VCaP (cell line): ENCODE measurements at regions not wholly inside any gene's neighbourhood (a gene's known extent, or its start where the extent isn't known, plus 50 kb on each side); places are given as distances from the start of the nearest gene placed in this dataset.
"Not testable (repeated sequence)": the region's sequence is repeated elsewhere in the genome, so short reads cannot be mapped to it uniquely, and the experiment has no call there.

Experiments used
- H3K27ac ChIP-seq: fragments of 450-650 bp; 2 replicates; pipeline ENCODE4 v1.5.1; 2017
- TF ChIP-seq, protein P1 (sequence below): fragments of 450-650 bp; conservative IDR thresholded peaks from 2 replicates; pipeline ENCODE4 v1.5.1; 2017; ENCODE audit warnings: mild to moderate bottlenecking, moderate library complexity

DNA sequence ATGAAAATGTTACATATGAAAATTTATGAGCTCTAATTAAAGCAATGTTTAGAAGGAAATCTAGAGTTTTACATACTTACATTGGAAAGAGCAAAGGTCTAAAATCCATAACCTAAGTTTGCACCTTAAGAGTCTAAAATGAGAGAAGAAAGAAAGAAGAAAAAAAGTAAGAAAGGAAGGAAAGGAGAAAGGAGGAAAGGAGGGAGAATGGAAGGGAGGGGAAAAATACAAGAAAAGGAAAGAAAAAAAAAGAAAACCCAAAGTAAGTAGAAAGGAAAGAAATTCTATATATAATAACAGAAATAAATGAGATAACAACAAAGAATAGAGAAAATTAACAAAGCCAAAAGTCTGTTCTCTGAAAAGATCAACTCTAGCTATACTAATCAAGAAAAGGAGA is 122.6 kb downstream of the BCL2L11 start:
- no peak overlapping the region for H3K27ac ChIP-seq
- TF ChIP-seq, protein P1, sequence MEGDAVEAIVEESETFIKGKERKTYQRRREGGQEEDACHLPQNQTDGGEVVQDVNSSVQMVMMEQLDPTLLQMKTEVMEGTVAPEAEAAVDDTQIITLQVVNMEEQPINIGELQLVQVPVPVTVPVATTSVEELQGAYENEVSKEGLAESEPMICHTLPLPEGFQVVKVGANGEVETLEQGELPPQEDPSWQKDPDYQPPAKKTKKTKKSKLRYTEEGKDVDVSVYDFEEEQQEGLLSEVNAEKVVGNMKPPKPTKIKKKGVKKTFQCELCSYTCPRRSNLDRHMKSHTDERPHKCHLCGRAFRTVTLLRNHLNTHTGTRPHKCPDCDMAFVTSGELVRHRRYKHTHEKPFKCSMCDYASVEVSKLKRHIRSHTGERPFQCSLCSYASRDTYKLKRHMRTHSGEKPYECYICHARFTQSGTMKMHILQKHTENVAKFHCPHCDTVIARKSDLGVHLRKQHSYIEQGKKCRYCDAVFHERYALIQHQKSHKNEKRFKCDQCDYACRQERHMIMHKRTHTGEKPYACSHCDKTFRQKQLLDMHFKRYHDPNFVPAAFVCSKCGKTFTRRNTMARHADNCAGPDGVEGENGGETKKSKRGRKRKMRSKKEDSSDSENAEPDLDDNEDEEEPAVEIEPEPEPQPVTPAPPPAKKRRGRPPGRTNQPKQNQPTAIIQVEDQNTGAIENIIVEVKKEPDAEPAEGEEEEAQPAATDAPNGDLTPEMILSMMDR, result no peak

DNA sequence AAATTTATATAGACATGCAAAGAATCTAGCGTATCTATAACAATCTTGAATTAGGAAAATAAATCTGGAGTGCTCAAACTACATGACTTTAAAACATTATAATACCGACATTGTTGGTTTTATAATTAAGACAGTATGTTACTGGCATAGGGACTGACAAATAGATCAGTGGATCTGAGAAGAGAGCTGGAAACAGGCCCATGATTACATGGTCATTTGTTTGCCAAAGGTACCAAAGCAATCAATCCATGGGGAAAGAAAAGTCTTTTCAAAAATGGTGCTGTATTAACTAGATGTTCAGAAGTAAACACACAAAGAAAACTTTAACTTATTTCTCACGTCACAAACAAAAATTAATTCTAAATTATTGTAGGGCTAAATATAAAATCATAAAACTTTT is 124.2 kb downstream of the BCL2L11 start:
- TF ChIP-seq, protein P1, result no peak
- H3K27ac ChIP-seq, result no peak overlapping the region

DNA sequence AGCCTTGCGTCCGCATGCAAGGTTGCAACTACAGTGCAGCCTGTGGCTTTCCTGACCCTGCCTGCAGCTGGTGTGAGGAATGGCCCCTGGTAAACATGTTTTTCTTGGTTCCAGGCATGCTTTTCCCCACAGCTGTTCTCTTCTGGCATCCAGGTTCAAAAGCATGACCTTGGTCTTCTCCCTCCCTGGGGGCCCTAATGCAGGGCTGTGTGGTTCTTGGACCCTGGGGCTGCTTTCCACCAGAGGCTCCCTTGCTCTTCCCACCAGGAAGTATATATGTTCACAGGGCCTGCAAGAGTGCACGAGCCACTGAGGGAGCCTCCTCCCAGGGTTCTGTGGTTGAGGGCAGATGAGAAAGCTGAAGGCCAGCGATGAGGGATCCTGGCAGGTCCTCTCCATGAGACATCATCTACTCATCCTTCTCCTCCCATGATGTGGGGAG is 125.9 kb downstream of the BCL2L11 start:
- TF ChIP-seq, protein P1, result no peak
- H3K27ac ChIP-seq, result no peak overlapping the region

DNA sequence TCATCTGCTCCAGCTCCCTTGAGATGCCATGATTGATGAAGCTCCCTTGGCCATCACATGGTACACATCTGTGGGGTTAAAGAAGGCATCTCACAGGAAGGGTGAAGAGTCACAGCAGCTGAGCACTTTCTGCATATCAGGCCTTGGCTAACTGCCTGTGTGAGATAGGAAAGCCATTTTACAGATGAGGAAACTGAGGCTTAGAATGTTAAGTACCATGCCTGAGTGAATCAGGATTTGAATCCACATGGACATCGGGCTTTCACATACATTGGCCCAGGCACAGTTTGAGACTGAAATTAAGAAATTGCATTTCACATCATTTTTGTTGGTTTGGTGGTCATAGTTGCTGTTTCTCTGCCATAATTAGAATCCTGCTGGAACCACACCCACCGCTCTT is 126.8 kb downstream of the BCL2L11 start:
- H3K27ac ChIP-seq, result no peak overlapping the region
- TF ChIP-seq, protein P1, result no peak

DNA sequence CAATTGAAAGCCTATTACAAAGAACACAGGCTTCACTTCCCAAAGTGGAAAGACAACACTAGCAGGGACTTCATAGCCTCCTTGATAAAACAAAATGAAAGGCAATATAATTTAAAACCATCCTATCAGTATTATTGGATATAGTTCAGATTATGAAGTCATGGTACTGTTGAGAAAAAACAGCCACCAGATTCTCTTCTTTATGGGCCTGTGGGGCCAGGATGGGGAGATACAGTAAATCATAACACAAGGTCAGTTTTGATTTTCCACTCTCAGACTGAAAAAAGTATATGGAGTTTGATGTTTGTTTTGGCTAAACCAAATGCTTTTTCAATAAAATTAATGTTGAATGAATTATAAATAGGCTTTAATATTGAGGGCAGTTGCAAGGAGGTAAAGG is 129.1 kb downstream of the BCL2L11 start:
- no peak overlapping the region for H3K27ac ChIP-seq
- TF ChIP-seq, protein P1, result no peak

DNA sequence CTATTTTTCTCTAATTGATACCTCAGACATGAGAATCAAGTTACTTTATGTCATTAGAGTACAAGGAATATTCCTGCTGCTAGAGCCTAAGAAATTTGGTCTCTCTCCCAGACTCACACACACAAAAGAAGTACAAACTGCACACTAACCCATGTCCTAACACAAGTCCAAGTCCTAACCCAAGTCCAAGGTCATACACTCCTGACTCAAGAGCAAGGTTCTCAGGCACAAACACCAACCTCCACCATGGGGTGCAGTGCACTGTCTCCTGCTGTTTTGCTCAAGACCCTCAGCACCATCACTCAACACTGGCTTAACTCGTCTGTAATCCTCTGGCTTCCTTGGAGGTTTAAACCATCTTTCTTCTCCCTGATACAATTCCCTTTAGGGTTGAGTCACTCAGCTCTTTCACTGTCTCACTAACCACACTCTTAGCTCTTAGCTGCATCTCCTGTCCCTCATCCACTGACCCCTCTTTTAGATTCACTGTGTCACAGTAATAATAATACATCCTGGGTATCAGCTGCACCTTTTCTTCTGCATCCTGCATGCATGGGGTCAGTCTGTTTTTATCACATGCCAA is 129.8 kb downstream of the BCL2L11 start:
- TF ChIP-seq, protein P1, result no peak
- no peak overlapping the region for H3K27ac ChIP-seq

DNA sequence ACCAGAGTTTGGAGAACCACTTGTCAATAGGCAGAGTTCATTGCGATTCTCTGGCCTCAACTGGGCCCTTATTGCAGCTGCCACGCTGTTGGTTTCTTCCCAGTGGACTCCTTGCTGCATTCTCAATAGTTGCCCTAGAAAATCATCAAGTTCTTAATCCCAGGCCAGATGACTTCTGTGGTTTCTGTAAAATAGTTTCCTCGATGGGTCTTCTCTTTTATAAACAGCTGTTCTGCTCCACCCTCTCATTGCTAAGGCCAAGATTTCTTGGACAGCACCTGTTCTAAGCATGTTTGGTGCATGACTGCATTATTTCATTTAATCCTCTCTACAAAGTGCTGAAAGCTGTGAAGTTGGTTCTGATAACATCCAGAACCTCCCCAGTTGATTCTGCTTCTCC is 131.0 kb downstream of the BCL2L11 start:
- H3K27ac ChIP-seq, result no peak overlapping the region
- TF ChIP-seq, protein P1, result no peak

DNA sequence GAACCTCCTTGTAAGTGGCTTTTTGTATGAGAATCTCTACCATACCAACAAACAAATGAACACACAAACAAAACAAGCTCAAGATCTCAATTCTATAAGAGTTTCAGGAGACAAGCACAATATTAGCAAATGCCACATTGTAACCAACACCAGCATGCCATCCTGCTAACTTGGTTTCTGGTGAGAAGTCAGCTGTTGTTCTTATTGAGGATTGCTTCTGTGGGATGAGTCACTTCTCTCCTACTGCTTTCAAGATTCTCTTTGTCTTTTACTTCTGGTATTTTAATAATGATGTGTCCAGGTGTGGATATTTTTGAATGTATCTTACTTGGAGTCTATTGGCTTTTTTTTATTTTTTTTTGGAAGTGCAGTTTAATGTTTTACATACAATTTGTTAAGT is 131.7 kb downstream of the BCL2L11 start:
- no peak overlapping the region for H3K27ac ChIP-seq

DNA sequence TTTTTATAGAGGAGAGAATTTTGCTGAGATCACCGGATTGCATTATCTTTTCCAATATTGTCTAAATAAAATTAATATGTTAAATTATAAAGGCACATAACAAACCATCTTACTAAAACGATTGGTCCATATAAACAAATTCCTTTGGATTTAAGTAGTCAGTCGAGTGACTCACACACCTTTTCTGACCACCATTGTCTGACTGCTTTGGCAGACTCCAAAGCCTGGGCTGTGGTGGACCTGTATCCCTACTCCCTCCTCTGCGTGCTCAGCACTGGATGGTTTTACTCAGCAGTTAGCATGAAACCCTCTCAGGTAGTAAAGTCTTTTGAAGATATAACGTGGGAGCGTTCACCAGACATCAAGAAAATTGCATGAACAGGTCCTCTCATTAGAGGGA is 134.2 kb downstream of the BCL2L11 start:
- H3K27ac ChIP-seq, result not testable (repeated sequence)

More for the DNA sequence above, 131.7 kb downstream of the BCL2L11 start:
- TF ChIP-seq, protein P1, result no peak

DNA sequence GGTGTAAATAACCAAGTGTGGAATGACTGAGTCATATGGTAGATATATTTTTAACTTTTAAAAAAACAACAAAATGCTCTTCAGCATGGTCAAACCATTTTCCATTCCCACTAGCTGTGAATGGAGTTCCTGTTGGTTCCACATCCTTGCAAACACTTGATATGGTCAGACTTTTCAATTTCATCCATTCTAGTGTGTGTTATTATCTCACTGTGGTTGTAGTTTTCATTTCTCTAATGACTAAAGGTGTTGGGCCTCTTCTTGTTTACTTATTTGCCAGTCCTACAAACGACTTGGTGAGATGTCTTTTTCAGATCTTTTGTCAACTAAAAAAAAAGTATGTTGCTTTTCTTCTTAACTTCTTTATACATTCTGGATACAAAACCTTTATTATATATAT is 135.9 kb downstream of the BCL2L11 start:
- not testable (repeated sequence) for H3K27ac ChIP-seq

DNA sequence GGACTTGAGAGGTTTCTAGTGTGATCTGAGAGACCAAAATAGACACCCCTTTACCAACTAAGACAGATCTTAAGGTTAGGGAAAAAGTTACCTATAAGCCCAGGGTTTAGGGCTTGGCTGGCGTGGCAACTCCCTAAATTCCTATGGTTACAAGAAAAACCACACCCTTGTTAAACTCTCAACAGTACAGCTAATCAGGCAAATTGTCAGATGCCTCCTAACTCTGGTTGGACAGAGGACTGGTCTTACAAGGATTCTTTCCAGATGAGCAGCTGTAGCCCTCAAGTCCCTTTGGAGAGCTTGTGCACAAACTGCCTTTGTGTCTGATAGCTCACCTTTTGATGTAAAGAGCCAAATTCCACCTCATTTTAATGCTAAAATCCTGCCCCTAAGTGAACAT is 136.9 kb downstream of the BCL2L11 start:
- not testable (repeated sequence) for H3K27ac ChIP-seq

DNA sequence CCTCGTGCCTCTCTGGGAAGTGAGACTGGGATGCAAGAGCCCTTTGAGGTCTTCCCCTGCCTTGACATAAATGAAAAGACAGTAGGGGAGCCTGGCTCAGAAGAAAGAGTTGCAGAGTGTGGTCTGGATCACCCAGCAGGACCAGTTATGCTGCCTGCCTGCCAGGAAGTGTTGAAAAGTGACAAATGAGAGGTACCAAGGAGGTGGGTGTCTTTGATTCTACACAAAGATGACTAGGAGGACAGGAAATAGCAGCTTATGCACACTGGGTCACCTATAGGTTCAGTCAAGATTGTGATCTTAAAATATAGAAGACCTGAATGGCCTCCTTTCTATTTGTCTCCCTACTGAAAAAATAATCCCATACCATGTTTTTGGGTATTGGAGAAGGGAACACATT is 137.6 kb downstream of the BCL2L11 start:
- H3K27ac ChIP-seq, result not testable (repeated sequence)
